NT2/D1 (cell line): ENCODE measurements at regions not wholly inside any gene's neighbourhood (a gene's known extent, or its start where the extent isn't known, plus 50 kb on each side); places are given as distances from the start of the nearest gene placed in this dataset.

ENCODE experiments used
- SUZ12 ChIP-seq: IDR thresholded peaks from 2 replicates; pipeline ENCODE4 v1.6.1; 2011; ENCODE audit not compliant: insufficient read length, insufficient read depth; ENCODE audit errors: extremely low read depth
- YY1 ChIP-seq: IDR thresholded peaks from 2 replicates; pipeline ENCODE4 v1.6.1; 2011; ENCODE audit not compliant: insufficient read length, insufficient read depth
- ZNF274 ChIP-seq: IDR thresholded peaks from 2 replicates; pipeline ENCODE4 v1.6.1; 2011; ENCODE audit warnings: mild to moderate bottlenecking, low read depth, low read length

- TF ChIP-seq YY1 (no peak), SUZ12 (no peak), ZNF274 (no peak)
Observed at GRCh38 chr5:175052351-175052750, 328.0 kb downstream of the MSX2 start.
